B cell (primary cell): ENCODE measurements at regions not wholly inside any gene's neighbourhood (a gene's known extent, or its start where the extent isn't known, plus 50 kb on each side); places are given as distances from the start of the nearest gene placed in this dataset.

ENCODE experiments used
- CTCF ChIP-seq: fragments of 200-600 bp; IDR thresholded peaks from one replicate; pipeline ENCODE4 v1.8.0; 2022; ENCODE audit warnings: antibody characterized with exemption, mild to moderate bottlenecking
- EZH2 ChIP-seq: IDR thresholded peaks from 2 replicates; pipeline ENCODE4 v1.6.1; 2012; ENCODE audit warnings: borderline replicate concordance, low read depth, mild to moderate bottlenecking, moderate library complexity, low read length; ENCODE audit not compliant: insufficient read depth, poor library complexity, severe bottlenecking

GRCh38 chr20:50396623-50397022, 113.6 kb upstream of the PTPN1 start:
- TF ChIP-seq EZH2: no peak
- no peak for TF ChIP-seq CTCF
